ENCODE measurements at regions not wholly inside any gene's neighbourhood (a gene's known extent, or its start where the extent isn't known, plus 50 kb on each side); places are given as distances from the start of the nearest gene placed in this dataset.

- no peak for DNase-seq
These were observed 345.6 kb downstream of the AKAIN1 start for GRCh38 chr18:4851301-4851976.

DNA sequence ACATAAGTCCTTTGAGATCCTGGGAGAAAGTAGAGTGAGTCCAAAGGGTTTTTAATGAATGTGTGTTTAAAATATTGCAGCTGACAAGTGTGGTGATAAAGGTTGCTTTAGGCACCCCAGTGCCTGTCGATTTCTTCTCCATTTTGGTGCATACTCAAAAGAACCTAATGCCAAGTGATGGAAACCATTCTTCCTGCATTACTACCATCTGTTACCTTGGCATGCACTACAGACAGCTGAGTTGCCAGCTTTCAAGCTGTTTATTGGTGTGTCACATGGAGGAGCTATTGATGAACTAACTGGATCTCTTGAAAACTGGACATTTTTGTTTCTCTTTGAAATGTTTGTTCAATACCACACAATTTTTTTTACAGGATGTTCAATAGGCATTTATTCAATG lies 350.0 kb downstream of the AKAIN1 start:
- no peak for DNase-seq

- DNase-seq: no peak
These were observed 352.7 kb downstream of the AKAIN1 start for GRCh38 chr18:4844320-4844719.

DNA sequence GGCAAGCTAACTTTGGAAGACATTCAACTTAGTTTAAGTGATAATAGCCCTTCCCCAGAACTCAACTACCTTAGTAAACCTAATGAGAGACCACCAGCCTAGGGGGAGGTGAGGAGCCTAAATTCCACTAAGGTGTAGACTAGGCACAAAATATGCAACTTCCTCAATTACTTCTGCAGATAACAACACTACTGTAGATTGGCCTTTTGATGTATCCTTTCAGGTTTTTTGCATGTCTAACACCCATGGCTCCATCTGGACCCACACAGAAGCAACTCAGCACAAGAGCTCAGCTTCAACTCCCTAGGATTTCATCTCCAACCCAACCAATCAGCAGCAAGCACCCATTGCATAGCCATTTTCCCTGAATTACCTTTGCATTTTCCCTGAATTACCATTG lies 353.3 kb downstream of the AKAIN1 start:
- DNase-seq: no peak

GRCh38 chr18:4842751-4843150 lies 354.3 kb downstream of the AKAIN1 start:
- DNase-seq: no peak

DNA sequence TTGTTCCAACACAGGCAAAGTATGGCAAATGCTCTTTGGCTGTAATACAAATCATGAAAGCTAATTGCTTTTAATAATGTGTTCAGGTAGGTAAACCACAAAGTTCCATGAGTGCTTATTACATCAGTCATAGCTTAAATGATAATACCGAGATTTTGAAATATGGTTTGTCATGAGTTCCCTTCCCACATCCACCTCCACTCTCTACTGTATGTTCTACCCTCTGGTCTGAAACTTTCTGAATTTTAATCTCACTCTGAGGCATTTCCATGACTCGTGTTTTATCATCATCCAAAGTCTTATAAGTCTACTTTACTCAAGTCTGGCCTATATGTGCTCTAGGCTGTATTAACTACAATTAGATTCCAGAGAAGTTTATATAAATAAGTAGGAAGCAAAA lies 354.8 kb downstream of the AKAIN1 start:
- DNase-seq: no peak

GRCh38 chr18:4839639-4840038 lies 357.4 kb downstream of the AKAIN1 start:
- DNase-seq: no peak

- no peak for DNase-seq
These were observed 360.9 kb downstream of the AKAIN1 start for GRCh38 chr18:4836141-4836540.

GRCh38 chr18:4831791-4832375 lies 365.2 kb downstream of the AKAIN1 start:
- DNase-seq: no peak

- DNase-seq: no peak
These were observed 365.9 kb downstream of the AKAIN1 start for GRCh38 chr18:4831127-4831526.

DNA sequence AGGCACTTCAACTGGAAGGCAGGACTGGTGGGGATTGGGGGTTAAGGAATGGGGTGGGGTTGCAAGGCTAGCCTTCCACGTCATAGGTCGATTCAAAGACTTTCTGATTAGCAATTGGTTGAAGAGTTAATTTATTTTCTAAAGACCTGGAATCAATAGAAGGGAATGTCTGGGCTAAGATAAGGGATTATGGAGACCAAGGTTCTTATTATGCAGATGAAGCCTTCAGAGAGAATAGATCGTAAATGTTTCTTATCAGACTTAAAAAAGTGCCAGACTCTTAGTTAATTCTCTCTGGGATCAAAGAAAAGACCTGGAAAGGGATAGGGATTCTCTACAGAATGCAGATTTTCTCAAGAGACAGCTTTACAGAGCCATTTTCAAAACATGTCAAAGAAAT lies 368.0 kb upstream of the DLGAP1 start:
- no peak for DNase-seq

DNA sequence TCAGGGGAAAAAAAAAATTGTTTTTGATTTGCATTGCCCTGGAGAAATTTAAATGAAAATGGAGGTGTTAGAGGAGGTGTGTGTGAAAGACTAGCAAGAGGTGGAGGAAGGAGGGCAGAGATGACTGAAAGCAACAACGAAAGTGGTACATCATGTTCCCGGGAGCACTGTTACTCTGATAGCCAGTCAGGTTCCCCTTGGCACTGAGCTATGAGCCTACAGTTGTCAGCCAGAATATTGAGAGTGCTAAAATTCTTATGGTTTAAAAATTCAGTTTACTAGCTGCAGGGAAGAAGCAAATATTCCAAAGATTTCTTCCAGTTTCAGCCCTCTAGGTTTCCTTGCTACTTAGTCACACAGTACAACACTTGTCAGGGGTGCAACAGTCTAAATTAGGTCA lies 366.7 kb upstream of the DLGAP1 start:
- no peak for DNase-seq

DNA sequence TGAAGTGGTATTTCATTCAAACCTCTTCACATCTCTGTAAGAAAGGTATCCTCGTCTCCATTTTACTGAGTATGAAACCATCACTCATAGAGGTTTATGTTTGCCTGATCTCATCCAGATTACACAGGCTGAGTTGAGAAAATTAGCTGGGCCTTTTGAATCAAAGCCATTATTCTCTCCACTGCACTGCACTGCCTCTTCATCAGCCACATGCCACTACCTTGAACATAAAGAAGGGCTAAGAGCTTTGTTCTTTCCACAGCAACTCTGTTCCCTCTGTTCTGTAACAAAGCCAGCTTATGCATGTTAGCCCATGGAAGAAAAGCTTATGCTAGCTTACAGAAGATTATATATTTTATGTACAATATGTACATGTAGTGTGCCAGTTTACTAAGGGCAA lies 362.6 kb upstream of the DLGAP1 start:
- DNase-seq: no peak

- no peak for DNase-seq
These were observed 358.6 kb upstream of the DLGAP1 start for GRCh38 chr18:4813708-4814107.

GRCh38 chr18:4808891-4809290 lies 353.8 kb upstream of the DLGAP1 start:
- DNase-seq: no peak

DNA sequence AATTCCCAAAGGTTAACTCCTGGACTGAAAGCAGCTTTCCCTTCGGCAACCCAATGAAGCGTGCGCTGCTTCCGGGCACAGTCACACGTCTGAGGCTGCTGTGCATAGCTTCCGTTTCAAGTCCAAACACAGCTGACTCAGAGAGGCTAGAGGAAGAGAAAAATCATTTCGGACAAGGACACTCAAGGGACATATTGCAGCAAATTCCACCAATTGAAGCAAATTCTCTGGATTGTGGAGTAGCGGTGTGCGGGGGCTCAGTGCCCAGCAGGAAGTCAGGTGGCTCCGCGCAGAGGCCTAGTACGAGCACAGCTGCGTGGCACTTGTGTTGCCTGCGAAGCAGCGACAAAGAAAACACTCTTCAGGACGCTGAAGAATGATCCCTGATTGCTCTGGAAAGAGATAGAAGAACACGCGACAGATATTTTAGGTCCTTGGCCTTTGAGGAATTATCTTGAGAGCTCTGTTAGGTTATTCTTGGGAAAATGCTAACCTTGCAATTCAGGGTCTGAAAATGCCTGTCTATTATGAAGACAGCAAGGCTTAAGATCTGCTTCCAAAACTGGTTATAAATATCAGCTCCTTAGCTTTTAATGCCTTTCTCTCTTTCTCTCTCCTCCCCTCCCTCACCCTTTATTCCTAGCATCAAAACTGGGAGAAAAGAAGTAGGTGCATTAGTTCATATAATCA lies 352.6 kb upstream of the DLGAP1 start:
- no peak for DNase-seq

DNA sequence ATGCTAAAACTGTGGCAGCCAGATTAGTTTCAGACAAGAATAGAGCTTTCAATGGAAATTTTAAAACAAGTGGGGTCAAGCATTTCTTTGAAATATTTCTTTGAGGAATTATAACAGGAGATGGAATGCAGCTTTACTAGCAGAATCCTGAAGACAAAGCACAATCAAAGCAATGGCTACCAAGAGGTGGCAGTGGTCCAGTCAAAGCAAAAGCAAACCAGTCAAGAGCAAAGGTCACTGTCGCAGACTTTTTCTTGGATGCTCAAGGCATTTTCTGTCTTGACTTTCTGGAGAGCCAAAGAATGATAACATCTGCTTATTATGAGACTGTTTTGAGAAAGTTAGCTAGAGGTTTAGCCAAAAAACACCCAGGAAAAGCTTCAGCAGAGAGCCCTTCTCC lies 351.2 kb upstream of the DLGAP1 start:
- DNase-seq: no peak

DNA sequence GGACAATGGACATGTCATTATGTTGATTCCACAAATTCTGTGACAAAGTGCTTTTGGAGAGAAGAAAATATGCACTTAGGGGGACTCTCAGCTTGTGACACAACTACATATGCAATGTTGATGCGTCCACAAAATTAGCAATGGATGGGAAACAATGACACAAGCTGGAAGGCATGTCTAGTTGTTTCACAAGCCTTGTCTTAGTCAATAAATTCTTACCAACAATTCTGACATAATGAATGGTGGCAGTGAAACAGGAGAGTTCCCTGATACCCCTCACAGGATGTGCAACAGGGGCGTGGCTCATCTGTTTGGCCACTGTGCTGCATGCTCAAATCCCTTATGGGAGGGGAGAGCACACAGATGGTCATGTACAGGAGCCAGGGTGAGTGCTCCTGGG lies 347.2 kb upstream of the DLGAP1 start:
- DNase-seq: no peak

DNA sequence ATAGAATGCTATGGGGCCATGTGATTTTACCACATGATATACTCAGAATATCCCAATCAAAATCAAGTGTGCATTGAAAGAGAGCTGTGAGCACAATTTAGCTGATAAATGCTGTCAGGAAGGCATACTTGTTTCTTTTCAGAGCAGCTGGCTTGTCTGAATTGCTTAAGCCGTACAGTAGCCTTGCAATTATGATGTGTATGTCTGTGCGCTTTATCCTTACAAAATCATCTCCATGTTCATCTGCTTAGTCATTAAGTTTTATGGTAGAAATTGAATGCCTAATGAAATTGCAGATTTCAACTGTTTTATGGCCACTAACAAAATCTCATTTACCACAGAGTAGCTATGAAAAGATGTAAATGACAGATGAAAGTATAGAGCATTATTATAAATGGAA lies 346.0 kb upstream of the DLGAP1 start:
- DNase-seq: no peak

DNA sequence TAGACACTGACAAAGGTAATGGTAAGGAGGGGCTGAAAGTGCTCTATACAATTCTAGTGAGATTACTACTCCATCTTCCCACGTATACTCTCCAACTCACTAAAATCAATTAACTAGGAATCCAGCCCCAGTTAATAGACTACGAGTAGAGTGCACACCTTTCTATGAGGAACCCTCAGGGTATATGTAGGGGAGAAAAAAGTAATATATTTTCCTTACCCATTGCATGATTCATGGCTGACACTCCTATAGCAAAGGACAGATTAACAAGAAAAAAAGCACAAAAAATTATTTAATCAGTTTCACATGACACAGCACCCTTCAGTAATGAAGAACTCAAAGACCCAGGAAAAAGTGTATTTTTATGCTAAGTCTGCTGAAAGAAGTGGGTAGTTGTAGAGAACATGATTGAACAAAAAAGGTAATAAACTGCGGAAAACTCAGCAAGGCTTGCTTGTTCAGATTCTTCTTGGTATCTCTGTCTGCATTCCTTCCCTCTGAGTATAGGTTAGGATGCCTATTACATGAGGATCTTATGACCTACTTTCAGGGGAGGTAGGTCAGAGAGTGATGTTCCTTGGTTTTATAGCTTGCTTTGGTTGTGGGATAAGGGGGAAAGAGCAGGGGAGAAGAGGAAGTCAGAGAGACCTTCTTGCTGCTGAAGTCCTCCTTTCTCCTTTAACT lies 342.0 kb upstream of the DLGAP1 start:
- DNase-seq: no peak

DNA sequence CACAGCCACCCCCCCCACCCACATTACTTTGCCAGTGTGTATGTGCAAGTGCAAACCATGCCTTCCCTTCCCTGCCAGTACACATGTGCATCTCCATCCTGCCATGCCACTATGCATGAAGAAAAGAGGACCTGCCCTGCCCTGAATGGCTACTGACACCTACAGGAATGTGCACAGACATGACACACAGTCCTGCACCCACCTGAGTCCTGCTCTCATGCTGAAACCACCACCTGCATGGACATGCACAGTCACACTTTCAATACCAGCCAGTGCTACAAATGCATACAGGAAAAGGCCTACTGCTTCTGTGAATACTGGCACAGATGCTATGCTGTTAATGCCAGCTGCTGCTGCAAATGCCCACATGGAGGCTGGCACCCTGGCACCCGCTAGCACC lies 334.4 kb upstream of the DLGAP1 start:
- DNase-seq: no peak

DNA sequence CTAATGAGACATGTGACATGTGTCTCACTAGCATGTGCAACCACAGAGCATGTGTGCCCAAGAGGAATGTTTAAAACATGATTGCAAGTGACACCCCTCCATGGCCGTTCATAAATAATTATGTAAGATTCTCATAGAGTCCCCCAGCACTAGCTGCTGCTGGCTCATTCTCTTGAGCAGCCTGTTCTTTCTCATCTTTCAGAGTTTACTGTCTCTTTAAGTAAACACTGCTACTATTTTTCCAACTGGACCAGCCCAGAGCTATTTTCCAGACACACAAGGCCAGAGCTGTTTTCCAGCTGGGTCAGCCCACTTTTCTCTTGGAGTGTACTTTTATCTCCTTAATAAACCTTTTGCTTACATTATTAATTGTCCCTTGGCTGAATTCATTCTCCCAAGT lies 326.8 kb upstream of the DLGAP1 start:
- DNase-seq: no peak

DNA sequence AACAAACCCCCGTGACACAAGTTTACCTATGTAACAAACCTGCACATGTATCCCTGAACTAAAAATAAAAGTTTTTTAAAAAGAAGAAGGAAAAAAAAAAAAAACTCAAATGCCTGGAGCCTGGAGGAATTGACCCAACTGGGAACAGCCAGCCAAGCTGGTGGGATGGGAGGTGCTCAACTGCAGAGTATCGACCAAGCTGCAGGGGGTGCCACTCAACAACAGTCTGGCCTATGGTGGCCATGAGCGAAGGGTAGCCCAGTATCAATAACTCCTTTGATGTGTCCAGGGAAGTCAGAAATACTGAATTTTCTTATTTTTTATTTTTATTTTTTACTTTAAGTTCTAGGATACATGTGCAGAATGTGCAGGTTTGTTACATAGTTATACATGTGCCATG lies 310.3 kb upstream of the DLGAP1 start:
- DNase-seq: no peak

- no peak for DNase-seq
These were observed 307.2 kb upstream of the DLGAP1 start for GRCh38 chr18:4762330-4762729.
